Astrocyte (in vitro differentiated cells and primary cell): ENCODE measurements at regions not wholly inside any gene's neighbourhood (a gene's known extent, or its start where the extent isn't known, plus 50 kb on each side); places are given as distances from the start of the nearest gene placed in this dataset.

ENCODE experiments used
- EZH2 ChIP-seq: IDR thresholded peaks from 2 replicates; pipeline ENCODE4 v1.6.1; 2012; ENCODE audit warnings: mild to moderate bottlenecking, low read length, inconsistent platforms; ENCODE audit not compliant: insufficient read depth
- TF ChIP-seq, protein P1 (sequence below): IDR thresholded peaks from 2 replicates; pipeline ENCODE4 v1.5.1; 2011; ENCODE audit warnings: low read depth, mild to moderate bottlenecking, inconsistent platforms, low read length, moderate library complexity; ENCODE audit not compliant: insufficient read depth

DNA sequence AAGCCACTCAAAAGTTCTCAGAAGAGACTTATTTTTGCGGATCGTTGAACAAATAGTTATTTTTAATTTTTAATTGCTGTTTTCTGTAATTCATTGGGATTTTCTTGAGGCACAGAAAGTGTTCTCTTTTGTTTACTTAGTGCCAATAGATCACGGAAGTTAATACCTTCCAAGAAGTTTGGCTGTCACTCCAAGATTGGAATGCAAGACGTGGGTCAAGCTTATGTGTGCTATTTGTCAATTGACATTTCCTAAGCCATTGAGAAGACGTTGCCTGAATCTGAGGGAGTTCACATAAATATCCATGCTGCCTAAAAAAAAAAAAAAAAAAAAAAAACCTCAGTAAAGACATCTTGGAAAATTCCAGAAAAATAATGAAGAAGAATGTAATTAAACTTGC, 1071.4 kb upstream of the ADGRB3 start:
- TF ChIP-seq, protein P1, sequence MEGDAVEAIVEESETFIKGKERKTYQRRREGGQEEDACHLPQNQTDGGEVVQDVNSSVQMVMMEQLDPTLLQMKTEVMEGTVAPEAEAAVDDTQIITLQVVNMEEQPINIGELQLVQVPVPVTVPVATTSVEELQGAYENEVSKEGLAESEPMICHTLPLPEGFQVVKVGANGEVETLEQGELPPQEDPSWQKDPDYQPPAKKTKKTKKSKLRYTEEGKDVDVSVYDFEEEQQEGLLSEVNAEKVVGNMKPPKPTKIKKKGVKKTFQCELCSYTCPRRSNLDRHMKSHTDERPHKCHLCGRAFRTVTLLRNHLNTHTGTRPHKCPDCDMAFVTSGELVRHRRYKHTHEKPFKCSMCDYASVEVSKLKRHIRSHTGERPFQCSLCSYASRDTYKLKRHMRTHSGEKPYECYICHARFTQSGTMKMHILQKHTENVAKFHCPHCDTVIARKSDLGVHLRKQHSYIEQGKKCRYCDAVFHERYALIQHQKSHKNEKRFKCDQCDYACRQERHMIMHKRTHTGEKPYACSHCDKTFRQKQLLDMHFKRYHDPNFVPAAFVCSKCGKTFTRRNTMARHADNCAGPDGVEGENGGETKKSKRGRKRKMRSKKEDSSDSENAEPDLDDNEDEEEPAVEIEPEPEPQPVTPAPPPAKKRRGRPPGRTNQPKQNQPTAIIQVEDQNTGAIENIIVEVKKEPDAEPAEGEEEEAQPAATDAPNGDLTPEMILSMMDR = no peak
- TF ChIP-seq EZH2 = no peak
